BLaER1 treated with 17β-estradiol and CSF1 and Interleukin-3, amounts not matched to agents 10 nM and 100 nM (cell line): ENCODE measurements at regions not wholly inside any gene's neighbourhood (a gene's known extent, or its start where the extent isn't known, plus 50 kb on each side); places are given as distances from the start of the nearest gene placed in this dataset.

Source experiments
- H3K27ac ChIP-seq, 11 experiments: shearing (Covaris generic); formaldehyde crosslinking; 2 replicates each; pipeline ENCODE4 v1.8.1; 2022
- H3K27me3 ChIP-seq, 11 experiments: shearing (Covaris generic); formaldehyde crosslinking; 2 replicates each; pipeline ENCODE4 v1.8.1; 2022
- H3K36me3 ChIP-seq, 11 experiments: shearing (Covaris generic); formaldehyde crosslinking; 2 replicates each; pipeline ENCODE4 v1.8.1; 2022
- H3K4me1 ChIP-seq, 10 experiments: shearing (Covaris generic); formaldehyde crosslinking; 2 replicates each; pipeline ENCODE4 v1.8.1; 2022
- H3K4me2 ChIP-seq, 11 experiments: shearing (Covaris generic); formaldehyde crosslinking; 2 replicates each; pipeline ENCODE4 v1.8.1; 2022
- H3K4me3 ChIP-seq, 10 experiments: shearing (Covaris generic); formaldehyde crosslinking; 2 replicates each; pipeline ENCODE4 v1.8.1; 2022
- H3K9ac ChIP-seq, 11 experiments: shearing (Covaris generic); formaldehyde crosslinking; 2 replicates each; pipeline ENCODE4 v1.8.1; 2022
- H3K9me3 ChIP-seq, 11 experiments: shearing (Covaris generic); formaldehyde crosslinking; replicated peaks in 1 of 11; 2 replicates each; pipeline ENCODE4 v1.8.1; 2022
- H4K20me1 ChIP-seq, 11 experiments: shearing (Covaris generic); formaldehyde crosslinking; 2 replicates each; pipeline ENCODE4 v1.8.1; 2022
- Cebpa-rat ChIP-seq, 11 experiments: shearing (Covaris generic); IDR thresholded peaks; 2 replicates each; pipeline ENCODE4 v1.8.1; 2022

DNA sequence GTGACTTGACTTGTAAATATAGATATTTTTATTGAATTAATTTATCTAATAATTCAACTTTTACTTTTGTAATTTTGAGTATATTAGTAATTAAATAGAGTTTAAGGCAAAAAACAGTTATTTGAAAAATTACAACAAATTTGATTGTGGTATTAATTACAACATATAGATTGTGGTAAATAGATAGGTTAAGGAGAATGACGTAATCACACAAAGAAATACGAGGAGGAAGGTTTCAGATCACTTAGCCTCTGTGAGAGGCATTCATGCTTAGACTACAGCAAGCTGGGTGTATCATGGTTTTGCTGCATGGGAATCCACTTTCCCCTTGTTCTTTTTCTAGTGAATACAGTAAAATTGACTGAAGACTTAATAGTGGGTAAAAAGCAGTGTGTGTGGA lies 878.4 kb upstream of the EDIL3 start:
- Histone ChIP-seq H3K4me1 (no peaks in the 10 kb centered on the region), H3K9me3 (no peaks in the 10 kb centered on the region), H3K4me3 (no peak overlapping the region), H3K36me3 (no peaks in the 10 kb centered on the region), H3K4me2 (no peak overlapping the region), H4K20me1 (no peaks in the 10 kb centered on the region), H3K27me3 (no peaks in the 10 kb centered on the region), H3K27ac (no peak overlapping the region), H3K9ac (no peak overlapping the region)
- no peak for TF ChIP-seq Cebpa-rat (IDR thresholded peaks at IDR 0.05)

DNA sequence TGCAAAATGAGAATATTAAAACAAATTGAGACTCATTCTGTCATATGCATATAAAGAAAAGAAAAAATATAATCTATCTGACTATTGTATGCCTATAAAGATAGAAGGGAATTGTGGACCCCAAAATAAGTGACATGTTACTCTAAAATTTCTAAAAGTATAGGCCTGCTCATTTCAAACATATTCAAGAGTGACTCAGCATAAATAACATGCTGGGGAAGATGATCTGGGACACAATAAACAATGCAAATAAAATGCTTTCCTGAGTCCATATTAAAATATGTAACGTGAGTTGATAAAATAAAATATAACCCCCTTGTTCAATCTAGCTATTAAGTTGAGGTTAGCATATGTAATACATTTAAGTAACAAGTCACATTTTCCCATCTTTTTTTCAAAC lies 882.0 kb upstream of the EDIL3 start:
- H3K9me3 ChIP-seq = no peaks in the 10 kb centered on the region
- H3K4me2 ChIP-seq = no peak overlapping the region
- no peak overlapping the region for H3K27ac ChIP-seq
- H3K36me3 ChIP-seq = no peaks in the 10 kb centered on the region
- no peaks in the 10 kb centered on the region for H3K27me3 ChIP-seq
- TF ChIP-seq Cebpa-rat (IDR thresholded peaks at IDR 0.05) = no peak
- no peaks in the 10 kb centered on the region for H4K20me1 ChIP-seq
- no peaks in the 10 kb centered on the region for H3K4me1 ChIP-seq
- no peak overlapping the region for H3K9ac ChIP-seq
- no peak overlapping the region for H3K4me3 ChIP-seq

- Histone ChIP-seq H3K9ac (no peak overlapping the region), H3K4me2 (no peak overlapping the region), H3K4me1 (no peaks in the 10 kb centered on the region), H3K36me3 (no peaks in the 10 kb centered on the region), H4K20me1 (no peaks in the 10 kb centered on the region), H3K4me3 (no peak overlapping the region), H3K27me3 (no peaks in the 10 kb centered on the region), H3K27ac (no peak overlapping the region), H3K9me3 (no peaks in the 10 kb centered on the region)
- TF ChIP-seq Cebpa-rat (IDR thresholded peaks at IDR 0.05) = no peak
Observed at GRCh38 chr5:85268194-85268593, 883.5 kb upstream of the EDIL3 start.

DNA sequence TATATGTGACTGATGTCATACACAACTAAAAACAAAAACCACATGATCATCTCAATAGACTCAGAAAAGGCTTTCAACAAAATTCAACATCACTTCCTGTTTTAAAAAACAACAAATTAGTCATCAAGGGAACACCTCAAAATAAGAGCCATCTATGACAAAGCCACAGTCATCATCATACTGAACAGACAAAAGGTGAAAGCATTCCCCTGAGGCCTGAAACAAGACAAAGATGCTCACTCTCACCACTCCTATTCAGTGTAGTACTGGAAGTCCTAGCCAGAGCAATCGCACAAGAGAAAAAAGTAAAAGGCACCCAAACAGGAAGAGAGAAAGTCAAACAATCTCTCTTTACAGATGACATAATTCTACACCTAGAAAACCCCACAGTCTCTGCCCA lies 893.5 kb upstream of the EDIL3 start:
- no peak for TF ChIP-seq Cebpa-rat (IDR thresholded peaks at IDR 0.05)
- no peak overlapping the region; a peak in 2 of 22 replicates for H3K4me2 ChIP-seq
- H4K20me1 ChIP-seq = no peaks in the 10 kb centered on the region

GRCh38 chr5:85288914-85289313 lies 904.2 kb upstream of the EDIL3 start:
- no peaks in the 10 kb centered on the region for H4K20me1 ChIP-seq
- no peaks in the 10 kb centered on the region for H3K9me3 ChIP-seq
- H3K36me3 ChIP-seq = no peaks in the 10 kb centered on the region
- H3K4me1 ChIP-seq = no peaks in the 10 kb centered on the region
- no peak overlapping the region for H3K27ac ChIP-seq
- H3K9ac ChIP-seq = no peak overlapping the region
- no peaks in the 10 kb centered on the region for H3K27me3 ChIP-seq
- no peak overlapping the region for H3K4me3 ChIP-seq
- no peak overlapping the region for H3K4me2 ChIP-seq
- TF ChIP-seq Cebpa-rat (IDR thresholded peaks at IDR 0.05) = no peak

More for the DNA sequence above, 893.5 kb upstream of the EDIL3 start:
- Histone ChIP-seq H3K4me1 (peaks cover 0 to 11% (median 0%) of the 10 kb centered on the region in 10 experiments; a peak in 2 of 20 replicates), H3K27ac (no peak overlapping the region; a peak in 1 of 22 replicates), H3K4me3 (no peak overlapping the region), H3K9me3 (no peaks in the 10 kb centered on the region), H3K27me3 (no peaks in the 10 kb centered on the region), H3K36me3 (no peaks in the 10 kb centered on the region), H3K9ac (no peak overlapping the region)

DNA sequence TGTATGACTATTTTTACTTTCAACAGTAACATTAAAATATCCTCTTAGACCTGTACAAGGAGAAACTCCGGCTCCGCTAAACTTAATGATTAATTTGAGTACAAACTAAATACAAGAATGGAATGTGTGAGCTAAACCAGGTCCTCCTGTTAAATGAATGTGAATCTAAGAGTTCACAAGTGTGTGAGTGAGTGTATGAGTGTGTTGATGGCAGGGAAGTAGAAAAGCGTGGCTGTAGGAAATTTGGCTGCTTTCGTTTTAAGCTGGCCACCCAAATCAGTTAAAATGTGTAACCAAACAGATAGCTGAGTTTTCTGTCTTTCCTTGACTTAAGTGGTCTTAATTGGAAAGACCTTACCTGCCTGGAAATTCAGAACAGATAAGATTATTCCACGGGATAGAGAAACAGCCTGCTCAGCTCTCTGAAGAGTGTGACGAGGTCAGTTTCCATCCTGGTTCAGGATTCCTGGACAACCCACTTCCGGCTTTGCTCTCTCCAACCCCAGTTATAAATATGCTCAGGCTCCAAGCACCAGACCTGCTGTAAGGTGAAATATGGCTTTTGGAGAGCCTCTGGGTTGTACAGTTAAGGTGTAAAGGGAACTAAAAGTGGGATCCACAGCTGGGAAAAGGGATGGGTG lies 908.6 kb upstream of the EDIL3 start:
- H3K27me3 ChIP-seq = no peaks in the 10 kb centered on the region
- H3K4me1 ChIP-seq = no peaks in the 10 kb centered on the region
- no peaks in the 10 kb centered on the region for H4K20me1 ChIP-seq
- H3K4me2 ChIP-seq = no peak overlapping the region
- H3K9me3 ChIP-seq = no peaks in the 10 kb centered on the region
- H3K27ac ChIP-seq = no peak overlapping the region
- no peaks in the 10 kb centered on the region for H3K36me3 ChIP-seq
- no peak overlapping the region for H3K4me3 ChIP-seq
- TF ChIP-seq Cebpa-rat (IDR thresholded peaks at IDR 0.05) = no peak
- no peak overlapping the region for H3K9ac ChIP-seq

GRCh38 chr5:85304524-85304923 lies 919.8 kb upstream of the EDIL3 start:
- Histone ChIP-seq H3K4me3 (no peak overlapping the region), H3K27ac (no peak overlapping the region), H4K20me1 (no peaks in the 10 kb centered on the region), H3K4me2 (no peak overlapping the region), H3K36me3 (no peaks in the 10 kb centered on the region), H3K27me3 (no peaks in the 10 kb centered on the region), H3K9ac (no peak overlapping the region), H3K4me1 (no peaks in the 10 kb centered on the region), H3K9me3 (no peaks in the 10 kb centered on the region)
- no peak for TF ChIP-seq Cebpa-rat (IDR thresholded peaks at IDR 0.05)

DNA sequence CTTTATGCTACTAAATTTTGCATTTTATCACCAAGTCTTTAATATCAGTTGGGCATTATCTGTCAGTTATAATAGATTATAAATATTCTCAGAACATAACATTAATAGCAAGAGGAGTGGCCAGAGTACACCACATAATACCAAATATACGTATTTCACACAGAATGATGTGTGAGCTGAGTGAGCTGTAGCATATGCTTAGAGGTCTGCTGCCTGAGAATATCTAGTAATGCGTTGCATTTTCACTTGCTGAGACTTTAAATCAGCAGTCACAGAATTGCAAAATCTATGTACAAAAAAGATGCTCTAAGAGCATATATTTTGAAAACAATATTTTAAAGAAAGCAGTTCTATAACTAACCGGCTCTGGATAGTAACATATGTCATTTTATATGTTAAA lies 921.1 kb upstream of the EDIL3 start:
- no peak overlapping the region for H3K4me3 ChIP-seq
- H3K27ac ChIP-seq = no peak overlapping the region
- no peaks in the 10 kb centered on the region for H3K27me3 ChIP-seq
- TF ChIP-seq Cebpa-rat (IDR thresholded peaks at IDR 0.05) = no peak
- no peaks in the 10 kb centered on the region for H3K9me3 ChIP-seq
- no peaks in the 10 kb centered on the region for H3K4me1 ChIP-seq
- H3K36me3 ChIP-seq = no peaks in the 10 kb centered on the region
- H3K4me2 ChIP-seq = no peak overlapping the region
- no peaks in the 10 kb centered on the region for H4K20me1 ChIP-seq
- H3K9ac ChIP-seq = no peak overlapping the region

DNA sequence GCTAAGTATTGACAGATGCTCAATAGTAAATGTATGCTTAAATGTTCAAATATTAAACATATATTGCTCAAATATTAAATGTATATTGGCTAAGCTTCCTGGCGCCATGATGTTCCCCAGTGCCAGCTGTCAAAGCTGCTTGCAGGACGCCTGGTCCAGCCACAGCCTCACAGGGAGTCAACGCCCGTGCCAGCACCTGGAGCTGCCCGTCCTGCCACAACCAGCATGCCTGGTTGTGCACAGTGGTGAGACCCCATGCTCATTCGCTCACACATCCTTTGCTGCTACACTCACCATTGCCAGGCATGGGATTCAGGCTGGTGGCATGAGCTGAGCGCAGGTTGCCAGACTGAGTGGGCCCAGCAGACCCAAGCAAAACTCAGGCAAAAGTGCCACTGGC lies 926.9 kb upstream of the EDIL3 start:
- no peak overlapping the region for H3K4me3 ChIP-seq
- no peaks in the 10 kb centered on the region for H3K36me3 ChIP-seq
- H3K4me2 ChIP-seq = no peak overlapping the region
- no peaks in the 10 kb centered on the region for H4K20me1 ChIP-seq
- TF ChIP-seq Cebpa-rat (IDR thresholded peaks at IDR 0.05) = no peak
- no peak overlapping the region for H3K27ac ChIP-seq
- H3K4me1 ChIP-seq = no peaks in the 10 kb centered on the region
- H3K27me3 ChIP-seq = no peaks in the 10 kb centered on the region
- H3K9ac ChIP-seq = no peak overlapping the region
- H3K9me3 ChIP-seq = peaks cover 0 to 7% (median 0%) of the 10 kb centered on the region in 11 experiments; a peak in 1 of 22 replicates

- Histone ChIP-seq H3K27ac (no peak overlapping the region), H3K9me3 (peaks cover 0 to 4% (median 0%) of the 10 kb centered on the region in 11 experiments; a peak in 1 of 22 replicates), H3K4me3 (no peak overlapping the region), H3K36me3 (no peaks in the 10 kb centered on the region), H3K4me1 (peaks cover 0 to 7% (median 0%) of the 10 kb centered on the region in 10 experiments; a peak in 2 of 20 replicates), H3K9ac (no peak overlapping the region), H4K20me1 (no peaks in the 10 kb centered on the region), H3K27me3 (no peaks in the 10 kb centered on the region), H3K4me2 (no peak overlapping the region)
- no peak for TF ChIP-seq Cebpa-rat (IDR thresholded peaks at IDR 0.05)
Observed at GRCh38 chr5:85320495-85320894, 935.8 kb upstream of the EDIL3 start.
